Thyroid gland (tissue), 4 donors: ENCODE measurements at regions not wholly inside any gene's neighbourhood (a gene's known extent, or its start where the extent isn't known, plus 50 kb on each side); places are given as distances from the start of the nearest gene placed in this dataset.

Experiments used
- DNase-seq, 2 donors: peaks; one replicate each; pipeline ENCODE4 v3.0.0-alpha.2; 2019
- H3K27ac ChIP-seq, 3 donors: fragments of 200-600 bp; sonication (generic); 1 replicate in 2 of 3; 2 replicates in 1 of 3; pipeline ENCODE4 v1.5.1; 2016 to 2019; ENCODE audit warnings: mild to moderate bottlenecking in 1 of 3, moderate library complexity in 1 of 3
- H3K27me3 ChIP-seq: fragments of 200-600 bp; sonication (generic); one replicate; pipeline ENCODE4 v1.5.1; 2019
- H3K36me3 ChIP-seq, 2 donors: fragments of 200-600 bp; sonication (generic); one replicate each; pipeline ENCODE4 v1.5.1; 2016 to 2019
- H3K4me1 ChIP-seq, 2 donors: fragments of 200-600 bp; sonication (generic); one replicate each; pipeline ENCODE4 v1.5.1; 2017 to 2019
- H3K4me3 ChIP-seq, 3 donors: fragments of 200-600 bp; sonication (generic); replicated peaks in 1 of 3; 1 replicate in 2 of 3; 2 replicates in 1 of 3; pipeline ENCODE4 v1.5.1; 2016; ENCODE audit warnings: mild to moderate bottlenecking in 1 of 3
- H3K9me3 ChIP-seq: fragments of 200-600 bp; sonication (generic); one replicate; pipeline ENCODE4 v1.5.1; 2017
- POLR2A ChIP-seq, 2 donors: fragments of 450-650 bp; IDR thresholded peaks; one replicate each; pipeline ENCODE4 v1.6.1; 2017; ENCODE audit warnings: antibody characterized with exemption in 2 of 2, mild to moderate bottlenecking in 2 of 2, moderate library complexity in 1 of 2
- WGBS, 2 donors: methylation state at CpG; one replicate each; pipeline ENCODE4 v1.1.5; 2017; 5-methylcytosine and 5-hydroxymethylcytosine counted together
- intact Hi-C: fragments of 100-400 bp; cut with DNase I; formaldehyde crosslinking; loops from one replicate; pipeline ENCODE4 v1.15.1; 2023
- TF ChIP-seq, protein P1 (sequence below), 6 experiments: fragments of 200-600 bp in 3 of 6; fragments of 450-650 bp in 3 of 6; sonication (generic) in 3 of 6; IDR thresholded peaks; one replicate each; pipeline ENCODE4 v1.5.1; 2016 to 2019; ENCODE audit warnings: antibody characterized with exemption in 6 of 6, mild to moderate bottlenecking in 2 of 6, inconsistent platforms in 1 of 6, moderate library complexity in 1 of 6

DNA sequence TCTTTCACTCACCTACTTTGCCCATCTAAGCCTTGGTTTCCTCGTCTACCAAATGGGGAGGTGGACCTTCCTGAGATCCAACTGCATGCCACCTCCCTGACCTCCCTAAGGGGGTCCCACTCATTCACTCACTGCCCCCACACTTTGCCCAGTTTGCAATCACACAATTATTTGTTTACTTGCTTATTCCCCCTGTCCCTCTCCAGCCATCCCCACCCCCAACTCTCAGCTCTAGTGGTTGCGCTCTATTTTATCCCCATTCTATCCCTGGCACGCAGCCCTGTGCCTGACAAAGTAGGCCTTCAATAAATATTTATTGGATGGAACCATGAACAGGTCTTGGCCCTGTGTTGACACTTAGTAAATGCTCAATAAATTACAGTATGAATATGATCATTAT, 130.8 kb upstream of the LARP1 start:
- Histone ChIP-seq H3K4me1 (no peaks in the 10 kb centered on the region), H3K9me3 (no peaks in the 10 kb centered on the region), H3K27ac (no peak overlapping the region), H3K4me3 (no peak overlapping the region), H3K27me3 (no peaks in the 10 kb centered on the region), H3K36me3 (no peaks in the 10 kb centered on the region)
- WGBS, 2 donors: 91 to 93% methylated on average over 3 of the region's 3 CpGs
- intact Hi-C loops: no loop called here
- no peak for DNase-seq
- TF ChIP-seq, protein P1, sequence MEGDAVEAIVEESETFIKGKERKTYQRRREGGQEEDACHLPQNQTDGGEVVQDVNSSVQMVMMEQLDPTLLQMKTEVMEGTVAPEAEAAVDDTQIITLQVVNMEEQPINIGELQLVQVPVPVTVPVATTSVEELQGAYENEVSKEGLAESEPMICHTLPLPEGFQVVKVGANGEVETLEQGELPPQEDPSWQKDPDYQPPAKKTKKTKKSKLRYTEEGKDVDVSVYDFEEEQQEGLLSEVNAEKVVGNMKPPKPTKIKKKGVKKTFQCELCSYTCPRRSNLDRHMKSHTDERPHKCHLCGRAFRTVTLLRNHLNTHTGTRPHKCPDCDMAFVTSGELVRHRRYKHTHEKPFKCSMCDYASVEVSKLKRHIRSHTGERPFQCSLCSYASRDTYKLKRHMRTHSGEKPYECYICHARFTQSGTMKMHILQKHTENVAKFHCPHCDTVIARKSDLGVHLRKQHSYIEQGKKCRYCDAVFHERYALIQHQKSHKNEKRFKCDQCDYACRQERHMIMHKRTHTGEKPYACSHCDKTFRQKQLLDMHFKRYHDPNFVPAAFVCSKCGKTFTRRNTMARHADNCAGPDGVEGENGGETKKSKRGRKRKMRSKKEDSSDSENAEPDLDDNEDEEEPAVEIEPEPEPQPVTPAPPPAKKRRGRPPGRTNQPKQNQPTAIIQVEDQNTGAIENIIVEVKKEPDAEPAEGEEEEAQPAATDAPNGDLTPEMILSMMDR (IDR thresholded peaks at IDR 0.05): no peak
- no peak for TF ChIP-seq POLR2A (IDR thresholded peaks at IDR 0.05)

DNA sequence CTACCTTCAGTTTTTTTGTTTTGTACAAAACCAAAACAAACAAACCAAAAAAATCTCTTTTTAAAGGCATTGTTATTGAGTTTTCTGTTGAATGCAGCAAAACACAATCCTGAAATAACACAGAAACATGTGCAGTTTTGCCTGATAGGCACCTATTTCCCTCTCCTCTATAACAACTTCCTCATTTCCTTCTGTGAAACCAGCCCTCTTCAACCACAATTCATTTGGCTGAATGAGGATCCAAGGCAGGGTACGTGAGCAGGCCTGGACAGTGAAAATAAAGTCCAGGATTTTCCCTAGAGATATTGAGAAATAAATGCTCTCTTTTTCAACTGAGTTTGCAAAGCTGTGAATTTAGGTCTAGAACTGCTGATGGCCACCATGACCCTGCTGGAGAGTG, 134.8 kb upstream of the LARP1 start:
- H3K27me3 ChIP-seq: no peaks in the 10 kb centered on the region
- no peaks in the 10 kb centered on the region for H3K9me3 ChIP-seq
- H3K36me3 ChIP-seq: no peaks in the 10 kb centered on the region
- 65 to 72% methylated on average over 1 of the region's 1 CpG for WGBS, 2 donors
- H3K4me3 ChIP-seq: no peak overlapping the region
- H3K27ac ChIP-seq: no peak overlapping the region
- no peak for DNase-seq
- no peaks in the 10 kb centered on the region for H3K4me1 ChIP-seq
- TF ChIP-seq POLR2A (IDR thresholded peaks at IDR 0.05): no peak
- TF ChIP-seq, protein P1 (IDR thresholded peaks at IDR 0.05): no peak
- intact Hi-C loops: no loop called here

DNA sequence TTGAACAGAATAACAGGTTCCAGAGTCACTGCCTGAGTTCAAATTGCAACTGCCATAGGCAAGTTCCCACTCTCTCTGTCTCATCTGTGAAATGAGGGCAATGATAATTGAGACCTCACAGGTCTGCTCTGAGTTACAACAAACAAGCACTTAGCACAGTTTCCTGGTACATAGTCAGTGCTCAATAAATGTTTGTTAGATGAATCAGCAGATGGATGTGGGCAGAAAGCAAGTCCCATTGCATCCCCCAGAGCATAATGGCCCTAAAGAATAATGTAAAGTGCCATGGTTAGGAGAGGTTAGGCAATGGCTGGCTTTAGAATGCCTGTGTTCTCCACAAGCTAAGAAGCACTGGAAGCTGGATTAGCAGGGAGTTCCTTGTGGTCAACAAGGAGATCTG, 136.5 kb upstream of the LARP1 start:
- DNase-seq: no peak
- Histone ChIP-seq H3K9me3 (no peaks in the 10 kb centered on the region), H3K27ac (no peak overlapping the region), H3K4me1 (no peaks in the 10 kb centered on the region), H3K27me3 (no peaks in the 10 kb centered on the region), H3K36me3 (no peaks in the 10 kb centered on the region), H3K4me3 (no peak overlapping the region)
- TF ChIP-seq, protein P1 (IDR thresholded peaks at IDR 0.05): no peak
- no peak for TF ChIP-seq POLR2A (IDR thresholded peaks at IDR 0.05)
- intact Hi-C loops: no loop called here

DNA sequence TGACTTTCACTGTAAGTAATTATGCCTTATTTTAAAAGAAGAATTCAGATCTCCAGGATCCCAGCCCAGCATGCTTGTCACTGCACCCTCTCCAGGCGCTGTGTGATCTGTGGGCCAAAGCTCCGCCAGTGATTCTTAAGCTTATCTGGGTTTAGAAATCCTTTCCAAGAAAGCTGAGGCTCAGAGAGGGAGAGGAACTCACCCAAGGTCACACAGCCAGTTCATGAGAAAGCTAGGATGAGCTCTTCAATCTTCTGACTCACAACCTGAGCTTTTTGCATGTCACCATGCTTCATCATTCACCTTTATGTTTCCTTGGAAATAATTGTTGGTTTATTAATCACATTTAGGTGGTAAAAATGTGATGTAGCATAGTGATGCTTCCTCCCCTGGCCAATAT, 136.6 kb upstream of the HAND1 start:
- intact Hi-C loops: no loop called here
- H3K9me3 ChIP-seq: no peaks in the 10 kb centered on the region
- H3K36me3 ChIP-seq: no peaks in the 10 kb centered on the region
- no peak overlapping the region for H3K27ac ChIP-seq
- DNase-seq: no peak
- H3K27me3 ChIP-seq: peaks cover 21% of the 10 kb centered on the region
- WGBS, 2 donors: 94 to 98% methylated on average over 2 of the region's 2 CpGs
- TF ChIP-seq, protein P1 (IDR thresholded peaks at IDR 0.05): no peak
- TF ChIP-seq POLR2A (IDR thresholded peaks at IDR 0.05): no peak
- H3K4me1 ChIP-seq: peaks cover 14 to 16% of the 10 kb centered on the region in 2 donors
- H3K4me3 ChIP-seq: no peak overlapping the region

DNA sequence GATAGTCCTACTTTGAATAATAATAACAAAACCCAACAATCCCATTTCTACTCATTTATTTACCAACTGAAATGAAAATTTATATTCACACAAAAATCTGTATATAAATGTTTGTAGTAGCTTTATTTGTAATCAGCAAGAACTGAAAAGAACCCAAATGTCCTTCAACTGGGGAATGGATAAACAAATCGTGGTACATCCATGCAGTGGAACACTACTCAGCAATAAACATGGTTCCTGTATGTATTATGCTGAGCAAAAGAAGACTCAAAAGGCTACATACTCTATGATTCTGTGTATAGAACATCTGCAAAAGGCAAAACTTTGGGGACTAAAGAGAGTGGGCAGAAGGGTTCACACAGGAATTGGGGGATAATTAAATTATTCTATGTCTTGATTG, 136.1 kb upstream of the HAND1 start:
- H3K9me3 ChIP-seq: no peaks in the 10 kb centered on the region
- intact Hi-C loops: no loop called here
- H3K27ac ChIP-seq: no peak overlapping the region
- H3K4me3 ChIP-seq: no peak overlapping the region
- no peak for TF ChIP-seq POLR2A (IDR thresholded peaks at IDR 0.05)
- TF ChIP-seq, protein P1 (IDR thresholded peaks at IDR 0.05): no peak
- peaks cover 21% of the 10 kb centered on the region for H3K27me3 ChIP-seq
- H3K36me3 ChIP-seq: no peaks in the 10 kb centered on the region
- DNase-seq: no peak
- peaks cover 14 to 16% of the 10 kb centered on the region in 2 donors for H3K4me1 ChIP-seq
- WGBS, 2 donors: 86 to 91% methylated on average over 1 of the region's 1 CpG
